Loucy (cell line): ENCODE measurements at regions not wholly inside any gene's neighbourhood (a gene's known extent, or its start where the extent isn't known, plus 50 kb on each side); places are given as distances from the start of the nearest gene placed in this dataset.

Experiments
- EZH2phosphoT487 ChIP-seq: fragments of 200-600 bp; IDR thresholded peaks from 2 replicates; pipeline ENCODE4 v1.6.1; 2018; ENCODE audit warnings: antibody characterized with exemption, mild to moderate bottlenecking, moderate library complexity, borderline replicate concordance
- TF ChIP-seq, protein P1 (sequence below): fragments of 200-600 bp; sonication (generic); conservative IDR thresholded peaks from 2 replicates; pipeline ENCODE4 v1.5.1; 2014; ENCODE audit warnings: mild to moderate bottlenecking, antibody characterized with exemption, low read length

DNA sequence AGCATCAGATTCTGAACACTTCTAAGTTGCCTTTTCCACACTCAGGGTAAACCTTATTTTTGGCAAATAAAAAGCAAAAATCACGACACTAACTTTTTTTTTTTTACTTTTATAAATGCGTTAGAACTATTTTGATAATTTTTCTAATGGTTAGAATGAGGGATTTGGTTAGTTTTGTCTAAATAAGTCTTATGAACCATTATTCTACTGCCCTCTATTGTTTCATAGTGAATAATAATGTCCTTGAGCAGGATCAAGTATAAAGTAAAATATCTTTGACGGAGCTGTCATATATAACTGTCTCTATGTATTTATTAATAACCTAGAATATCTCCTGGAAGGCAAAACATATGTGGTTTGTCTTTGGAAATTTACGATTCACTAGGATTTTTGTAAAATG, 631.8 kb downstream of the GABRG2 start:
- TF ChIP-seq, protein P1, sequence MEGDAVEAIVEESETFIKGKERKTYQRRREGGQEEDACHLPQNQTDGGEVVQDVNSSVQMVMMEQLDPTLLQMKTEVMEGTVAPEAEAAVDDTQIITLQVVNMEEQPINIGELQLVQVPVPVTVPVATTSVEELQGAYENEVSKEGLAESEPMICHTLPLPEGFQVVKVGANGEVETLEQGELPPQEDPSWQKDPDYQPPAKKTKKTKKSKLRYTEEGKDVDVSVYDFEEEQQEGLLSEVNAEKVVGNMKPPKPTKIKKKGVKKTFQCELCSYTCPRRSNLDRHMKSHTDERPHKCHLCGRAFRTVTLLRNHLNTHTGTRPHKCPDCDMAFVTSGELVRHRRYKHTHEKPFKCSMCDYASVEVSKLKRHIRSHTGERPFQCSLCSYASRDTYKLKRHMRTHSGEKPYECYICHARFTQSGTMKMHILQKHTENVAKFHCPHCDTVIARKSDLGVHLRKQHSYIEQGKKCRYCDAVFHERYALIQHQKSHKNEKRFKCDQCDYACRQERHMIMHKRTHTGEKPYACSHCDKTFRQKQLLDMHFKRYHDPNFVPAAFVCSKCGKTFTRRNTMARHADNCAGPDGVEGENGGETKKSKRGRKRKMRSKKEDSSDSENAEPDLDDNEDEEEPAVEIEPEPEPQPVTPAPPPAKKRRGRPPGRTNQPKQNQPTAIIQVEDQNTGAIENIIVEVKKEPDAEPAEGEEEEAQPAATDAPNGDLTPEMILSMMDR, result no peak
- TF ChIP-seq EZH2phosphoT487, result no peak
